Activated naive CD4-positive, alpha-beta T cell treated with anti-CD3 and anti-CD28 coated beads, Interleukin-2, amount 50 U/mL, for 24 hours (primary cell): ENCODE measurements at regions not wholly inside any gene's neighbourhood (a gene's known extent, or its start where the extent isn't known, plus 50 kb on each side); places are given as distances from the start of the nearest gene placed in this dataset.

Source experiments
- H3K27ac Mint-ChIP-seq: one replicate; pipeline ENCODE4 v1.8.0; 2021; ENCODE audit warnings: mild to moderate bottlenecking, mixed read lengths
- H3K27me3 Mint-ChIP-seq: one replicate; pipeline ENCODE4 v1.8.0; 2021; ENCODE audit warnings: mixed read lengths
- H3K36me3 Mint-ChIP-seq: one replicate; pipeline ENCODE4 v1.8.0; 2021; ENCODE audit warnings: mixed read lengths
- H3K4me1 Mint-ChIP-seq: one replicate; pipeline ENCODE4 v1.8.0; 2021; ENCODE audit warnings: mixed read lengths
- H3K4me3 Mint-ChIP-seq: one replicate; pipeline ENCODE4 v1.8.0; 2021; ENCODE audit warnings: mild to moderate bottlenecking, mixed read lengths
- H3K9me3 Mint-ChIP-seq: one replicate; pipeline ENCODE4 v1.8.0; 2021; ENCODE audit warnings: mixed read lengths

DNA sequence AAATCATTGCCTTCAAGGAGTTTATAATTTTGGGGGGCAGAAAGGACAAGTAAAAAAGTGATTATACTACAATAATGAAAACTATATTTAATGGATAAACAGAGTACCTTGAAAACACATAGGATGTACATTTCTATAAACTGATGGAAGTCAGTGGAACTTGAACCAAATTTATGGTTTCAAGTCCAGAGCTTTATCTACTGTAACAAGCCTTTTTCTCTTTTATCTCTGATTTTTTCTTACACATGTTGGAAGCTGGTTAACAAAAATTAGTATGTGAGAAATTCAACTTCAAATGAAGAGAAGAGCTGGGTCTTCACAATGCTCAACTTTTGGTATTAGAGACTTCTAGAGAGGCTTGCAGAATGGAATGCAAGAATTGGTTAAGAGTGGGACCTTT, 393.6 kb downstream of the LMO7 start:
- H3K27ac Mint-ChIP-seq, result no peak overlapping the region
- H3K27me3 Mint-ChIP-seq, result peaks cover 24% of the 10 kb centered on the region
- H3K4me1 Mint-ChIP-seq, result no peaks in the 10 kb centered on the region
- no peak overlapping the region for H3K4me3 Mint-ChIP-seq
- H3K36me3 Mint-ChIP-seq, result no peaks in the 10 kb centered on the region
- H3K9me3 Mint-ChIP-seq, result no peaks in the 10 kb centered on the region

DNA sequence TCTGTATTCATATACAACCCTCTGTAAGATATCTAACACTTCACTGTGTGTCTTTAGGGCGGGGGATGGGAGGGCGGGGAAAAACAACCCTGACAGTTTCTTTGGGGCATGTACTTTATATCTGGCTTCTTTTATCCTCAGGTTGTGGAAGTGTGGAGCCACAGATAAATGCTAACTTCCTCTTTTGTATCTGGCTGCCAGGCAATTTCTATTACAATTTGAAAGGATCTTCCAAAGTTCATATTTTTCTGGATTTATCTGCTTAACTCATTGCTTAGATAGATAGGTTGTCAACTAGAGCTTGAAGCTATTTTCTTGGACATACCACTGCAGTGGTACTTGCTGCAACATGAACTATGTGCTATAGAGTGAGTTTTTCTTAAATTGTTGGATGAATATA, 393.0 kb downstream of the LMO7 start:
- H3K27me3 Mint-ChIP-seq, result peaks cover 23% of the 10 kb centered on the region
- no peak overlapping the region for H3K4me3 Mint-ChIP-seq
- no peak overlapping the region for H3K27ac Mint-ChIP-seq
- H3K9me3 Mint-ChIP-seq, result peaks cover under 1% of the 10 kb centered on the region
- H3K4me1 Mint-ChIP-seq, result no peaks in the 10 kb centered on the region
- H3K36me3 Mint-ChIP-seq, result no peaks in the 10 kb centered on the region

GRCh38 chr13:76027131-76027530, 391.0 kb downstream of the LMO7 start:
- peaks cover 25% of the 10 kb centered on the region for H3K27me3 Mint-ChIP-seq
- H3K4me3 Mint-ChIP-seq, result no peak overlapping the region
- peaks cover 5% of the 10 kb centered on the region for H3K9me3 Mint-ChIP-seq
- no peaks in the 10 kb centered on the region for H3K36me3 Mint-ChIP-seq
- H3K4me1 Mint-ChIP-seq, result no peaks in the 10 kb centered on the region
- H3K27ac Mint-ChIP-seq, result no peak overlapping the region

- Mint-ChIP-seq H3K4me3 (no peak overlapping the region), H3K27ac (no peak overlapping the region), H3K9me3 (peaks cover 5% of the 10 kb centered on the region), H3K4me1 (no peaks in the 10 kb centered on the region), H3K36me3 (no peaks in the 10 kb centered on the region), H3K27me3 (peaks cover 18% of the 10 kb centered on the region)
Measured at GRCh38 chr13:76025392-76025791, 389.3 kb downstream of the LMO7 start.

DNA sequence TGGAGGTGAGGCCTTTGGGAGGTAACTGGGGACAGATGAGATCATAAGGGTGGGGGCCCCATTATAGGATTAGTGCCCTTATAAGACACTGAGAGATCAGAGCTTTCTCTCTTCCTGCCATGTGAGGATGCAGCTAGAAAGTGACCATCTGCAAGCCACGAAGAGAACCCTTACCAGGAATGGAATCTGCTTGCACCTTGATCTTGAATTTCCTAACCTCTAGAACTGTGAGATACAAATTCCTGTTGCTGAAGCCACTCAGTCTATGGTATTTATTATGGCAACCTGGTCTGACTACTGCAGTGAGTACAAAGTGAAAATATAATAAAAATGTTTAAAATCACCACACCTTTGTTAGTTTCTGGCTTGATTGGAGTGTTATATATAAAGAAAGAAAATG, 388.0 kb downstream of the LMO7 start:
- H3K27me3 Mint-ChIP-seq, result peaks cover 18% of the 10 kb centered on the region
- no peak overlapping the region for H3K4me3 Mint-ChIP-seq
- H3K4me1 Mint-ChIP-seq, result no peaks in the 10 kb centered on the region
- H3K9me3 Mint-ChIP-seq, result peaks cover 5% of the 10 kb centered on the region
- no peaks in the 10 kb centered on the region for H3K36me3 Mint-ChIP-seq
- no peak overlapping the region for H3K27ac Mint-ChIP-seq

DNA sequence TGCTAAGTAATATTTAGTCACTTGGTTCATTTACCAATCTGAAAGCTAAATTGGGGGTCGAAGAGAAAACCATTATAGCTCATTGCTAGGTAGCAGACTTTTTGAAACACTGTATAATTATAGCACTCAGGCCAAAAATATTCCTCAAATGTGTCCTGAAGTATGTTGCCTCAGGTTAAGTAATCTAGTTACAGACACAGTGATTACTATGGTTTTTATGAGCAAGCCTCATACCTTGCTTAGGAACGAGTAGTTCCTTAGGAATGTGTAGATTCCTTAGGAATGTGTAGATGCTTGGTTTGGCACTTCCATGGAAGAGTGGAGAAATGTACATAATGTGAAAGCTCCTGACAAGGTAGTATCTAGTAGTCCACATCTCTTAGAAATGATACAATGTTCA, 387.5 kb downstream of the LMO7 start:
- Mint-ChIP-seq H3K27me3 (peaks cover 16% of the 10 kb centered on the region), H3K4me1 (no peaks in the 10 kb centered on the region), H3K4me3 (no peak overlapping the region), H3K36me3 (no peaks in the 10 kb centered on the region), H3K27ac (no peak overlapping the region), H3K9me3 (peaks cover 5% of the 10 kb centered on the region)

- Mint-ChIP-seq H3K27me3 (peaks cover 3% of the 10 kb centered on the region), H3K36me3 (no peaks in the 10 kb centered on the region), H3K9me3 (peaks cover 5% of the 10 kb centered on the region), H3K4me3 (no peak overlapping the region), H3K4me1 (no peaks in the 10 kb centered on the region), H3K27ac (no peak overlapping the region)
Measured at GRCh38 chr13:76020421-76020955, 384.4 kb downstream of the LMO7 start.

DNA sequence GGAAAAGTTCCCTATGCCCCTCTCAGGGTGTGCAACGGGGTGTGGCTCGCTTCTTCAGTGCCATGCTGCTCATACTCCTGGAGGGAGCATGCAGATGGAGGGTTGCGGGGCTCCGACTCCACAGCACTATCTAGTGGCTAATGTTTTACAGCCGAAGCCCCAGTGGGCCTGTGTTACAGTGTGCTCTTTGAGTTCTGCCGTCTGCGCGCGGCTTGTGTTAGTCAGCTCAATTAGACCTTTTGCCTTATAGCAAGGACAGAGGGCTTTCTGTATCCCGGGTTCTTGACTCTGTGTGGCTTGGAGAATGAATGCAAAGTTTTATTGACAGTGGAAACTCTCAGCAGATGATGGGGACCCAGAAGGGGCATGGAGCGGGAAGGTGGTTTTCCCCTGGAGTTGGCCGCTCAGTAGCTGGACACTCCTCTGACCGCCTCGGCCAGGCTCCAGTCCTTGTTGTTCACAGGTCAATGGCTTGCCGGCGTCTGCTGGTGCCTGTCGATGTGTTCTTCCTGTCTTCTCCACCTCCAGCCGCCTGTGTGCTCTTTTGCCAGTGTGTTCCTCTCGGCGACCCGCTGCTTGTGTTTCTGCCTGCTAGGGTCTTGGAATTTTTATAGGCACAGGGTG, 383.4 kb downstream of the LMO7 start:
- Mint-ChIP-seq H3K9me3 (peaks cover 5% of the 10 kb centered on the region), H3K4me1 (no peaks in the 10 kb centered on the region), H3K4me3 (no peak overlapping the region), H3K36me3 (no peaks in the 10 kb centered on the region), H3K27me3 (peaks cover 3% of the 10 kb centered on the region), H3K27ac (no peak overlapping the region)

DNA sequence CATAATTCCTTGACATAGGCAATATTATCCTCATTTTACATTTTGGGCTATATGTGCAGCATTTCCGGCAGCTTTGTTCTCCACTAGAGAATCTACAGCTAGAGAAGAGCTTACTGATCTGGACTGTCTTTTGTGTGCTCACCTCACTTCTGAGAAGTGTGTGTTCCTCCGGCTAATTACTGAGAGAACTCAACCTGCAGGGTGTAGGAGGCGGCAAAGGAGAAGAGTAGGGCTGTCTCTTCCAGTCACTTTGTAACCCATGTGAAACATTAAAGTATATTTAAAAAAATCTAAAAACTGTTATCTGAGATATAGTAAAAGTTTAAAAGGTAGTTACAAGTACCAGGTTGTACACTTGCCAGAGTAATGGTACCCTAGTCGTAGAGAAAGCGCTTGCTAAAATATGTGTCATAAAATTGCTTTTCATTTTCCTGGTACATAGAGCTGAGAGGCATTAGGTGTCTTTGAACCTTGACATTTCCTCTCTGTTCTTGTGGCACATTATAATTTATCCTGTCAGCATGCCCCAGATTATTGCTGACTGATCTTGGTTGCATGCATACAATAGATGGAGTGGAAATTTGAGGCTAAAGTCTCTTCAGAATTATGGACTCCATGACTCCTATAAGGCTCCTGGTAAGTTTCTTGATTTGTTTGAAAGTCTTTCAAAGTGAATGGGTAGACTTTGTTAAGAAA, 381.9 kb downstream of the LMO7 start:
- H3K9me3 Mint-ChIP-seq, result no peaks in the 10 kb centered on the region
- no peaks in the 10 kb centered on the region for H3K36me3 Mint-ChIP-seq
- H3K4me3 Mint-ChIP-seq, result no peak overlapping the region
- no peaks in the 10 kb centered on the region for H3K4me1 Mint-ChIP-seq
- no peak overlapping the region for H3K27ac Mint-ChIP-seq
- peaks cover 2% of the 10 kb centered on the region for H3K27me3 Mint-ChIP-seq

DNA sequence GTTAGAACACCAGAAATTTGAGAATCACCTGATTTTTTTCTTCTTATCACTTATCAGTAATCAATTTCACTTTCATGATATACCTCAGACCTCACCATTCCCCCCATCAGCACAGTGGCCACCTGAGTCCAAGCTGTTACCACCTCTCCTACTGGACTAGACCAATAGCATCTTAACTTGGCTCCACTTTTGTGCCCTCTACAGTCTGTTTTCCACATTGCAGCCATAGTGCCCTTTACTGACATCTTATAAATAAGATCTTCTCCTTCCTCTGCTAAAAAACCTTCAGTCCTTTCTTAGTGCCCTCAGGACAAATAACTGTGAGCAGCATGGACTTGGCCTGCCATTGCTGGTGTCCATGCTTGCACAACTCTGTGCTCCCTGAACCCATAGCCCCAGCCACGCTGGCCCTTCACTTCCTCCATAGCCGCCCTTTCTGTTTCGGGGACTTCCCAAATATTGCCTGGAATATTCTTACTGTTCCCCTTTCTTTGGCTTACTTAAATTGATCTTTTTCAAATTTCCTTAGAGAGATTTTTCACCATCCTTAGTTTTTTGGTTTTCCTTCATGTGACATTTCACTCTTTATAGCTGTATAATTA, 380.8 kb downstream of the LMO7 start:
- Mint-ChIP-seq H3K4me1 (no peaks in the 10 kb centered on the region), H3K4me3 (no peak overlapping the region), H3K36me3 (no peaks in the 10 kb centered on the region), H3K9me3 (no peaks in the 10 kb centered on the region), H3K27me3 (no peaks in the 10 kb centered on the region), H3K27ac (no peak overlapping the region)

DNA sequence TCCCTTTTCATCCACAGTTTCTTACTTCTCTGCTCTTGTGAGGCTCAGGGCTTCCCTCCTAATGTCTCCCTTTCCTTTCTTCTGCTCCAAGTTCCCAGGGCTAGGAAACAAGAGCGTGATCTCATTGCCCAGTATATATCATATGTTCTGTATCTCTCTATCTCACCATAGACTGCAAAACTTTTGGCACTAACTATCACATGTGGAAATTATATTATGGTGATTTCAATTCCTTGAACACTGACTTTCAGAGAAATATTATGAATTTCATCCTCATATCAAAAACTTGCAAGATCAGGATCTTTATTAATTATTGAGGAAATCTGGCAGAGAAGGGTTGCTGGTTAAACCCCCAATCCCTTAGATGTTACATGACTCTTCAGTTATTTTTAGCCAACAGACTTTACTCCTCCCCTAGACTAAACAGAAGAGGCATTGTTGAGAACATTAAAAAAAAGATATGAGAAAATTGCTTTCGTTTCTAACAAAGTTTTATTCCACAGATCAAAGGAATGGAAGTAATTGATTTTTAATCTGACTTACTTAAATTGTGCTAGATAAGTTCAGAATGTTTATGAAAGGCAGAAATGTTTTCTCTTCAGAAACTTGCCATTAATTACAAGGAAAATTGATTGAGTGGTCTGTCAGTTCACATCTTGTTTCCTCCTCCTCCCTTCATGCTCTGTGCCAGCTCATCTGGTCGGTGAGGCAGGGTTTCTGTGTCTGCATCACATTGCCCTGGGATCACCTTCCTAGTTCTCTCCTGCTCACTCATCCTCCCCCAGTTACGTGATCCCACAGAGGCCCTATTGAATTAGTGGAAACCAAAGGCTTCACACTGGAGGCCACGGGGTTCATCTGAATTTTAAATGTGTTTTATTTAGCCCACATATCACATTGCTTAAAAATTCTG, 378.5 kb downstream of the LMO7 start:
- Mint-ChIP-seq H3K36me3 (no peaks in the 10 kb centered on the region), H3K27ac (no peak overlapping the region), H3K4me1 (no peaks in the 10 kb centered on the region), H3K4me3 (no peak overlapping the region), H3K9me3 (no peaks in the 10 kb centered on the region), H3K27me3 (no peaks in the 10 kb centered on the region)

DNA sequence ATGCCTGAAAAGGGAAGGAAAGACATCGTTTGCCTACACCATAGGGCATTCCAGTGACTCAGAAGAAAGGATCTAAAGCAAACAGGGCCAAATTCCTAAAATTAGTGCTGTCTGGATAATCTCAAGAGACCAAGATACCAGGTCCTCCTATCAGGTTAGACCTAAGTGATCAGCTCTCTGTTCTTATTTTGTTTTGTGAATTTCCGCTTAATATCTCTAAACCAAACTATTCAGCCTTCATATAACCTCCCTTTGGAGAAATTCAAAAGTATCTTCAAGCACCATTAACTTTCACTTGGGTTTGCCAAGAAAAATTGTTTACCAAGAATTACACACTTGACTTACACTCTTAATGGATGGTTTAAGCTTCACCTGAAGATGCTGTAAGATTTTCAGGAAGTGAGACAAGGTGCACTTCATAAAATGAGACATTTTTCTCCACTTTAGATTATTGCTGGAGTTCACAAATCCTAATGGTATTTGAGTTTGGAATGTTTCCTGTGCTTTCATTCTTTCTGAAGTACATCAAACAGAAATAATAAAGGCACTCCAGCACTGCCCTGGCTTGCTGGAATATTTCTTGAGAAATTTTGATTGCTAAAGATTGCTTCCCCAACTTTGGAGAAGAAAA, 376.1 kb downstream of the LMO7 start:
- Mint-ChIP-seq H3K36me3 (no peaks in the 10 kb centered on the region), H3K27me3 (peaks cover 5% of the 10 kb centered on the region), H3K4me3 (no peak overlapping the region), H3K9me3 (no peaks in the 10 kb centered on the region), H3K4me1 (no peaks in the 10 kb centered on the region), H3K27ac (no peak overlapping the region)

GRCh38 chr13:76009267-76009890, 373.2 kb downstream of the LMO7 start:
- H3K9me3 Mint-ChIP-seq, result no peaks in the 10 kb centered on the region
- H3K27me3 Mint-ChIP-seq, result peaks cover 5% of the 10 kb centered on the region
- H3K27ac Mint-ChIP-seq, result no peak overlapping the region
- H3K4me3 Mint-ChIP-seq, result no peak overlapping the region
- no peaks in the 10 kb centered on the region for H3K4me1 Mint-ChIP-seq
- no peaks in the 10 kb centered on the region for H3K36me3 Mint-ChIP-seq

DNA sequence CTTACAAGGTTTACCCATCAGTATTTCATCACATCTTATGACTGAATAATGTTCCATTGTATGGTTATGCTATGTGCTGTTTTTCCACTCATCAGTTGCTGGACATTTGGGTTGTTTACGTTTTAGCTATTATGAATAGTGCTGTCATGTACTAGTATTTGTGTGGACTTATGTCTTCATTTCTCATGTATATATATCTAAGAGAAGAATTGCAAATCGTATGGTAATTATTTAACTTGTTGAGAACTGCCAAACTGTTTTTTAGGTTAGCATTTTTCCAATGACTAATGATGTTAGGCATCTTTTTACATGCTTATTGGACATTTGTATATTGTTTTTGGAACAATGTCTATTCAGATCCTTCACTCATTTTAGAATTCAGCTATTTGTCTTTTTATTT, 368.3 kb downstream of the LMO7 start:
- Mint-ChIP-seq H3K36me3 (no peaks in the 10 kb centered on the region), H3K9me3 (no peaks in the 10 kb centered on the region), H3K27ac (no peak overlapping the region), H3K4me3 (no peak overlapping the region), H3K27me3 (peaks cover 7% of the 10 kb centered on the region), H3K4me1 (no peaks in the 10 kb centered on the region)

DNA sequence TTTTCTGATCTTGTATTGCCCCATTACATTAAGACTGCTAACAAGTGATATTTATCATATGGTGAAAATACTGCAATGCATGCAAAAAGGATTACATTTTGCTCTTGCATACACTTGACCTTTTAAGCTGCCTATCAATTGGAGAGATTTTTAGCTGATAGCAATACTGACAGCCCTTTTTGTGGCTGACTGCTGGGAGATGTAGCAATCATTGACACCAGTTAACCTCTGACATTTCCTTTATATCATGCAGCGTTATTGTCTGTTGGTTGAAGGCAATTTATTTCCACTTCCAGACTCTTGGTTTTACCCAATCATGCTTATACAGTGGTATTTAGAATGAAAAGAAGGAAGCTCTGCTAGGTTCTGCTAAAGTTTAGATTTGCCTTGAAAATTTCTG, 364.0 kb downstream of the LMO7 start:
- no peak overlapping the region for H3K27ac Mint-ChIP-seq
- no peaks in the 10 kb centered on the region for H3K36me3 Mint-ChIP-seq
- H3K4me1 Mint-ChIP-seq, result peaks cover 3% of the 10 kb centered on the region
- H3K9me3 Mint-ChIP-seq, result no peaks in the 10 kb centered on the region
- H3K27me3 Mint-ChIP-seq, result peaks cover 4% of the 10 kb centered on the region
- no peak overlapping the region for H3K4me3 Mint-ChIP-seq
